ENCODE measurements at regions not wholly inside any gene's neighbourhood (a gene's known extent, or its start where the extent isn't known, plus 50 kb on each side); places are given as distances from the start of the nearest gene placed in this dataset.
"Not testable (repeated sequence)": the region's sequence is repeated elsewhere in the genome, so short reads cannot be mapped to it uniquely, and the experiment has no call there.

DNA sequence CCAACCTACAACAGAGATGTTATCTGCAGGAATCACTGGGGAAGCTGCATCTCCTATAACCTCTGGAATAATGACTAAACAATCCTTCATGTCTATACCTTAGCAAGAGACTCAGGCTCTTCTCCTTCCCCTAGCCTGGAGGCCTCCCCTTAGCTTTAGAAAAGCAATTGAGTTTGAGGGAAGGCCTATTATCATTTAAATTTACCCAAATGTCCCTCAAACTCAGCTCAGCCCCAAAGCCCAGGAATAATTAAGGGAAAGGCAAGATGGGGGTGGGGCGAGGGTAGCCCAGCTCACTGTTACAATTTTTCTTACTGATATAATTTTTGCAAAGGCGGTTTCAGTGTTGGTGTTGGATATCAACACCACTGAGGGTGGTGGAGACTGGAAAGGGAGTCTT, 151.4 kb upstream of the EEA1 start:
- DNase-seq (ENCODE audit: low spot score), result no peak

GRCh38 chr12:93080994-93081809, 152.1 kb upstream of the EEA1 start:
- DNase-seq (ENCODE audit: low spot score), result no peak

- DNase-seq (ENCODE audit: low spot score), result no peak
Measured at GRCh38 chr12:93081810-93082165, 152.7 kb upstream of the EEA1 start.

GRCh38 chr12:93085383-93086287, 156.5 kb upstream of the EEA1 start:
- no peak for DNase-seq (ENCODE audit: low spot score)

DNA sequence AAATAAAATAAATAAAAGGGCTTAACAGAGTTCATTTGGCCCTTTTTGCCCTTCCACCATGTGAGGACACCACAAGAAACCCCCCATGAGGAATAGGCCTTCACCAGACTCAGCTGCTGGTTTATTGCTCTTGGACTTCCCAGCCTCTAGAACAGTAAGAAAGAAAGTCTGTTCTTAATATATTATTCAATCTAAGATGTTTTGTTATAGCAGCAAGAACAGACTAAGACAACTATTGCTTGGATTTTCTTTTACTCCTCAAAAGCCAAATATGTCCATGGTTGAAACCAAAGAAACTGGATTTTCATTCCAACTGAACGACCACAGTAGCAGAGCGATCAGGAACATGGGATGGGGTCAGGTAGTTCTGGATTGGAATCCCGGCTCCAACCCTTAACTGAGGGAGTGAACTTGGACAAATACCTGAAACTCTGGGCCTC, 157.2 kb upstream of the EEA1 start:
- DNase-seq (ENCODE audit: low spot score), result no peak

GRCh38 chr12:93087840-93088610, 158.9 kb upstream of the EEA1 start:
- no peak for DNase-seq (ENCODE audit: low spot score)

GRCh38 chr12:93089805-93090569, 160.9 kb upstream of the EEA1 start:
- no peak for DNase-seq (ENCODE audit: low spot score)

DNA sequence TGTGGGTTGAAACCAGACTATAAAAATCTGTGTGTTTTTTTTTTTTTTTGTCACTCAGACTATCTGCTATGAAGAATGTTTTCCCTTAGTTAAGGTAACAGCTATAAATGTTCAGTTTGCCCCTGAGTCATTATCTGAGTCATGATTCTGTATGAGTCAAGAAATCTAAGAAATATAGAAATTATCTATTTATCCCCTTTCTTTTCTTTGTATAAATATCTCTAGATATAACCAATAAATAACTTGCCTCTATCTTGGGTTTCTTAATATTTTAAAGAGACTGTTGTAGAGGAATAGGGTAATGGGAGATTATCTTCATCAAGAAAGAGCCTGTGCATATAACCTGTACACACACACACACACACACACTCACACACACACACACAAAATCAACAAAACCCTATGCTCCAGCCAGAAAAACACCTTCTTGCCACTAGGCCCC, 161.7 kb upstream of the EEA1 start:
- DNase-seq (ENCODE audit: low spot score), result no peak

GRCh38 chr12:93091886-93092648, 163.0 kb upstream of the EEA1 start:
- DNase-seq (ENCODE audit: low spot score), result no peak

DNA sequence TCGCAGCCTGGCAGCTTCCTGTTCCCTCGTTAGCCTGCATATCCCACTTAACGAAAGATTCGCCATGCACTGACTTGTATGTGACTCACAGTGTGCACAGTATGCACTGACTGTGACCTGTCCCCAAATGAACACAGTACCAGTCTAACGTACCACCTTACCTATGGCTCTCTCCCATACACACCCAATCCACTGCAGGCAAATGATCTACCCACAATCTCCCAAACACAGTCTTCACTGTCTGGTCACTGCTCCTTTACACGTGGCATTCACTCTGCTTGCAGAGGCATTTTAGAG, 163.5 kb upstream of the EEA1 start:
- DNase-seq (ENCODE audit: low spot score), result no peak

- DNase-seq (ENCODE audit: low spot score), result no peak
Measured at GRCh38 chr12:93093243-93093642, 164.1 kb upstream of the EEA1 start.

- not testable (repeated sequence) for DNase-seq (ENCODE audit: low spot score)
Measured at GRCh38 chr12:93094222-93094621, 165.1 kb upstream of the EEA1 start.

DNA sequence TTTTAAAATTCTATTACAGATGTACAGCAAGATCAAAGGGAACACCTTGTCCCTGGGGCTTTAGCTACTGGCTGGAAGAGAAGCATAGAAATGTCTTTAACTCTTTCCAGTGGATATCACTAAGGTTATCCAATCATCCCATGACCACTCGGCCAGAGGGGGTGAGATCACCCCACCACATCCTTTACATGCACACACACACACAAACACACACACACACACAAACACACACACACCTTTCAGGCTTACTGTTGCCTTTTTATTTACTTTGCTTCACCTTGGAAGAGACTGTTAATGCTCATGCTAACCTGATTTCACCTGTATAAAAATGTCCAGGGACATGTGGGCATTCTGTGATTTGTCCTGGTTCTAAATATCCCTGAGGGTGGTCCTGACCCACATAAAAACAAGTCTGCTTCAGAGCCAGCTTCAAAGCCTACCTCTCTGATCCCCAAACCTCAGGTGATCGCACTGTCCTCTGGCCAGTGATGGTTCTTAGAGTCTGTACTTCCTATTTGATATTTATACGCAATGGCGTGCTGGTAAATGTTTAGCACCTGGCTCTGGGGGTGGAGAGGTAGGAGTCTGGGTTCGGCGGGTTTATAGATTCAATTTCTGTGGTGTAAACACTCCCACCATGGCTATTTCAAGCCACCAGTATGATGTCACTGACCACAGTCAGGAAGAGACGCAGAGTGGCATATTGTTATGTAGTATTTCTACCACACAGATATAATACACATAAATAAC, 166.1 kb upstream of the EEA1 start:
- peak; percentile 43 for DNase-seq (ENCODE audit: low spot score)

DNA sequence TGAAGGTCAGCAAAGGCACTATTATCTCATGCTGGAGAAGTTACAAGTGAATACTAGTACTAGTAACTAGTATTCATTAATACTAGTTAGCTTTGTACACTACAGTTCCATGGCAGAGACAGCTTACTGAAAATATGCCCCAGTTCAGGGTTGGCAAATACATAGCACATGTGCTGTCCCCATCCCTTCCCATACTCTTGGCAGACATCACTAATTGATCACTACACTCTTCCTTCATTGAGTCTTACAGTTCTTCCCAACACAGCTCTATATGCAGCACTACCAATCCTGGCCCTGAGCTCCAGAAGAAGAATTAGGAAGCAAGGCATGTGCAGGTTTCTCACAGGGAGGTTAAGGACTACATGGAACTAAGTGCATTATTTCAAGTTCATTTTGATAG, 168.3 kb upstream of the EEA1 start:
- no peak for DNase-seq (ENCODE audit: low spot score)

DNA sequence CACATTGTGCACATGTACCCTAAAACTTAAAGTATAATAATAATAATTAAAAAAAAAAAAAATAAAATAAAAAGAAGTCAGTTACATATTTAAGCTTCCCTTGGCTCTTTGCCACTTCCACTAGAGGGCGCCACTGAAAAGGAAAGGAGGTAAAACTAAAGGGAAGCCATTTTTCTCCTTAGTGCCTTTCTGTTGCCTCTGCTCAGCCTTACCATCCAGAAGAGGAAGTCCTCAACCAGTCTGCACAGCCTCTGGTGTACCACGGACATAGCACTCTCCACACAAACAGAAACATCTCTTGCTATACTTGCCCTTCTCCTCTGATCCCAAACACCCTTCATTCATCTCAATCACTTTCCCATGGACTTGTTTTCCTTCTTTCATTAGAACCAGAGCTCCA, 169.0 kb upstream of the EEA1 start:
- DNase-seq (ENCODE audit: low spot score), result peak; percentile 92

DNA sequence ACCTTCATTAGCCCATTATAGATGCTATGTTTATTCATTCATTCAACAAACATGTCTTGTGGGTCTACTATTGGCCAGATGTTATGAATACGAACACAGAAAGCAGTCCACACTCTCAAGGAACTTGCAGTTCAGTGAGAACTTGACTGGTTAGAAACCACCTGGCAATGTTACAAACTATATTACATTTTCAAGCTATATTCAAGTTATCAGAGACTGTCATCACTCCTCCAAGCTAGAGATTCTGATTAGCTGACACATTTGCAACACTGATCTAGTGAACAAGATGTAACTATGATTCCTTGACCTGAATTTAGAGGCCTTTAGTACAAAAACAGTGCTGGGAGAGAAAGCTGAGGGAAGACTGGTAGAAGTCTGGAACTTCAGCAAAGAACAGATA, 170.7 kb upstream of the EEA1 start:
- DNase-seq (ENCODE audit: low spot score), result no peak

- DNase-seq (ENCODE audit: low spot score), result no peak
Measured at GRCh38 chr12:93100610-93101009, 171.5 kb upstream of the EEA1 start.

GRCh38 chr12:93101367-93101766, 172.3 kb upstream of the EEA1 start:
- no peak for DNase-seq (ENCODE audit: low spot score)

GRCh38 chr12:93102312-93102711, 173.2 kb upstream of the EEA1 start:
- no peak for DNase-seq (ENCODE audit: low spot score)

GRCh38 chr12:93102744-93103143, 173.6 kb upstream of the EEA1 start:
- no peak for DNase-seq (ENCODE audit: low spot score)
